Duodenal mucosa (tissue), 2 donors: ENCODE measurements at regions not wholly inside any gene's neighbourhood (a gene's known extent, or its start where the extent isn't known, plus 50 kb on each side); places are given as distances from the start of the nearest gene placed in this dataset.

ENCODE experiments used
- H3K27ac ChIP-seq: one replicate; pipeline ENCODE4 v1.7.0; 2013; ENCODE audit warnings: low read depth, low read length
- H3K27me3 ChIP-seq, 2 donors: one replicate each; pipeline ENCODE4 v1.7.0; 2013; ENCODE audit warnings: low read length in 2 of 2, control low read depth in 1 of 2; ENCODE audit not compliant: insufficient read depth in 2 of 2, control insufficient read depth in 1 of 2
- H3K36me3 ChIP-seq, 2 donors: one replicate each; pipeline ENCODE4 v1.7.0; 2013; ENCODE audit warnings: low read length in 2 of 2, control low read depth in 1 of 2; ENCODE audit not compliant: insufficient read depth in 2 of 2, control insufficient read depth in 1 of 2
- H3K4me1 ChIP-seq, 2 donors: one replicate each; pipeline ENCODE4 v1.7.0; 2013; ENCODE audit warnings: low read length in 2 of 2, control low read depth in 1 of 2; ENCODE audit not compliant: insufficient read depth in 2 of 2, control insufficient read depth in 1 of 2
- H3K4me3 ChIP-seq, 2 donors: one replicate each; pipeline ENCODE4 v1.7.0; 2013; ENCODE audit warnings: low read length in 2 of 2, low read depth in 1 of 2
- H3K9ac ChIP-seq, 2 donors: one replicate each; pipeline ENCODE4 v1.7.0; 2013; ENCODE audit warnings: low read length in 2 of 2, low read depth in 1 of 2
- H3K9me3 ChIP-seq, 2 donors: one replicate each; pipeline ENCODE4 v1.7.0; 2013; ENCODE audit warnings: low read length in 2 of 2, control low read depth in 1 of 2; ENCODE audit not compliant: control insufficient read depth in 1 of 2

- Histone ChIP-seq H3K9ac (no peak overlapping the region), H3K9me3 (no peaks in the 10 kb centered on the region), H3K4me1 (no peaks in the 10 kb centered on the region), H3K27me3 (no peaks in the 10 kb centered on the region), H3K4me3 (no peak overlapping the region), H3K36me3 (no peaks in the 10 kb centered on the region), H3K27ac (no peak overlapping the region)
These were observed 172.2 kb upstream of the DDHD1 start for GRCh38 chr14:53325176-53325806.

- no peaks in the 10 kb centered on the region for H3K27me3 ChIP-seq
- no peak overlapping the region for H3K9ac ChIP-seq
- no peaks in the 10 kb centered on the region for H3K36me3 ChIP-seq
- H3K27ac ChIP-seq: no peak overlapping the region
- H3K4me1 ChIP-seq: no peaks in the 10 kb centered on the region
- H3K9me3 ChIP-seq: no peaks in the 10 kb centered on the region
- H3K4me3 ChIP-seq: no peak overlapping the region
These were observed 163.4 kb upstream of the DDHD1 start for GRCh38 chr14:53316504-53316903.

- no peaks in the 10 kb centered on the region for H3K36me3 ChIP-seq
- H3K4me1 ChIP-seq: no peaks in the 10 kb centered on the region
- H3K27me3 ChIP-seq: peaks cover 0 to 5% of the 10 kb centered on the region in 2 donors
- H3K27ac ChIP-seq: no peak overlapping the region
- H3K9me3 ChIP-seq: no peaks in the 10 kb centered on the region
- no peak overlapping the region for H3K4me3 ChIP-seq
- no peak overlapping the region for H3K9ac ChIP-seq
These were observed 157.3 kb upstream of the DDHD1 start for GRCh38 chr14:53310412-53310811.

GRCh38 chr14:53306911-53307310 lies 153.8 kb upstream of the DDHD1 start:
- Histone ChIP-seq H3K27me3 (peaks cover 0 to 5% of the 10 kb centered on the region in 2 donors), H3K27ac (no peak overlapping the region), H3K4me3 (no peak overlapping the region), H3K36me3 (no peaks in the 10 kb centered on the region), H3K9me3 (no peaks in the 10 kb centered on the region), H3K9ac (no peak overlapping the region), H3K4me1 (no peaks in the 10 kb centered on the region)

GRCh38 chr14:53306267-53306721 lies 153.2 kb upstream of the DDHD1 start:
- H3K4me1 ChIP-seq: no peaks in the 10 kb centered on the region
- no peaks in the 10 kb centered on the region for H3K36me3 ChIP-seq
- H3K27ac ChIP-seq: no peak overlapping the region
- no peak overlapping the region for H3K9ac ChIP-seq
- peaks cover 0 to 5% of the 10 kb centered on the region in 2 donors for H3K27me3 ChIP-seq
- no peaks in the 10 kb centered on the region for H3K9me3 ChIP-seq
- peak overlapping the region; percentile 41 to 50 for H3K4me3 ChIP-seq

GRCh38 chr14:53304726-53305381 lies 151.7 kb upstream of the DDHD1 start:
- H3K9ac ChIP-seq: no peak overlapping the region
- peaks cover 0 to 5% of the 10 kb centered on the region in 2 donors for H3K27me3 ChIP-seq
- H3K4me3 ChIP-seq: no peak overlapping the region
- H3K4me1 ChIP-seq: no peaks in the 10 kb centered on the region
- H3K27ac ChIP-seq: no peak overlapping the region
- no peaks in the 10 kb centered on the region for H3K9me3 ChIP-seq
- H3K36me3 ChIP-seq: no peaks in the 10 kb centered on the region

- Histone ChIP-seq H3K4me1 (no peaks in the 10 kb centered on the region), H3K36me3 (no peaks in the 10 kb centered on the region), H3K9me3 (no peaks in the 10 kb centered on the region), H3K27me3 (no peaks in the 10 kb centered on the region), H3K9ac (no peak overlapping the region), H3K4me3 (no peak overlapping the region), H3K27ac (no peak overlapping the region)
These were observed 143.0 kb upstream of the DDHD1 start for GRCh38 chr14:53295985-53296582.

- no peaks in the 10 kb centered on the region for H3K9me3 ChIP-seq
These were observed 142.2 kb upstream of the DDHD1 start for GRCh38 chr14:53295372-53295771.

GRCh38 chr14:53286301-53286700 lies 133.2 kb upstream of the DDHD1 start:
- Histone ChIP-seq H3K4me1 (no peaks in the 10 kb centered on the region), H3K36me3 (no peaks in the 10 kb centered on the region), H3K27ac (no peak overlapping the region), H3K4me3 (no peak overlapping the region), H3K9me3 (no peaks in the 10 kb centered on the region), H3K9ac (no peak overlapping the region), H3K27me3 (no peaks in the 10 kb centered on the region)

More at GRCh38 chr14:53295372-53295771, 142.2 kb upstream of the DDHD1 start:
- Histone ChIP-seq H3K27me3 (no peaks in the 10 kb centered on the region), H3K4me1 (no peaks in the 10 kb centered on the region), H3K9ac (no peak overlapping the region), H3K36me3 (no peaks in the 10 kb centered on the region), H3K27ac (no peak overlapping the region), H3K4me3 (no peak overlapping the region)

- Histone ChIP-seq H3K9me3 (peaks cover 0 to under 1% of the 10 kb centered on the region in 2 donors), H3K4me1 (no peaks in the 10 kb centered on the region)
These were observed 132.7 kb upstream of the DDHD1 start for GRCh38 chr14:53285821-53286220.

More at GRCh38 chr14:53285821-53286220, 132.7 kb upstream of the DDHD1 start:
- H3K9ac ChIP-seq: no peak overlapping the region
- H3K27ac ChIP-seq: no peak overlapping the region
- no peaks in the 10 kb centered on the region for H3K27me3 ChIP-seq
- no peak overlapping the region for H3K4me3 ChIP-seq
- H3K36me3 ChIP-seq: no peaks in the 10 kb centered on the region
